Smooth muscle cell (in vitro differentiated cells): ENCODE measurements at regions not wholly inside any gene's neighbourhood (a gene's known extent, or its start where the extent isn't known, plus 50 kb on each side); places are given as distances from the start of the nearest gene placed in this dataset.
"Not testable (repeated sequence)": the region's sequence is repeated elsewhere in the genome, so short reads cannot be mapped to it uniquely, and the experiment has no call there.

ENCODE experiments used
- DNase-seq: peaks from one replicate; lab custom pipeline; 2025; ENCODE audit not compliant: unreplicated experiment; lab: John Stamatoyannopoulos, UW
- H2AFZ ChIP-seq: fragments of 200-600 bp; sonication (generic); 2 replicates; pipeline ENCODE4 v1.6.0; 2016; ENCODE audit warnings: antibody characterized with exemption, low read depth, mild to moderate bottlenecking
- H3F3A ChIP-seq: fragments of 200-600 bp; sonication (generic); 2 replicates; pipeline ENCODE4 v1.6.0; 2017; ENCODE audit warnings: antibody characterized with exemption, low read depth
- H3K27ac ChIP-seq: fragments of 200-600 bp; sonication (generic); 2 replicates; pipeline ENCODE4 v1.5.1; 2016; ENCODE audit warnings: low read depth, mild to moderate bottlenecking
- H3K27me3 ChIP-seq: fragments of 200-600 bp; sonication (generic); 2 replicates; pipeline ENCODE4 v1.6.1; 2016; ENCODE audit warnings: low read depth, mild to moderate bottlenecking
- H3K36me3 ChIP-seq: fragments of 200-600 bp; sonication (generic); 2 replicates; pipeline ENCODE4 v1.5.1; 2016; ENCODE audit warnings: low read depth
- H3K4me1 ChIP-seq: fragments of 200-600 bp; sonication (generic); 2 replicates; pipeline ENCODE4 v1.5.1; 2016; ENCODE audit warnings: low read depth
- H3K4me2 ChIP-seq: fragments of 200-600 bp; sonication (generic); 2 replicates; pipeline ENCODE4 v1.6.0; 2016; ENCODE audit warnings: mild to moderate bottlenecking
- H3K4me3 ChIP-seq: fragments of 200-600 bp; sonication (generic); 2 replicates; pipeline ENCODE4 v1.5.1; 2016; ENCODE audit warnings: mild to moderate bottlenecking
- H3K79me2 ChIP-seq: fragments of 200-600 bp; sonication (generic); 2 replicates; pipeline ENCODE4 v1.6.0; 2016; ENCODE audit warnings: low read depth, mild to moderate bottlenecking
- H3K9ac ChIP-seq: fragments of 200-600 bp; sonication (generic); 2 replicates; pipeline ENCODE4 v1.6.0; 2016; ENCODE audit warnings: low read depth
- H3K9me3 ChIP-seq: fragments of 200-600 bp; sonication (generic); replicated peaks from 2 replicates; pipeline ENCODE4 v1.5.1; 2016; ENCODE audit warnings: low read depth
- H4K20me1 ChIP-seq: fragments of 200-600 bp; sonication (generic); 2 replicates; pipeline ENCODE4 v1.6.0; 2016; ENCODE audit warnings: low read depth
- WGBS: methylation state at CpG from one replicate; pipeline ENCODE4 v1.1.7; 2016; ENCODE audit warnings: low lambda C conversion rate; 5-methylcytosine and 5-hydroxymethylcytosine counted together

- H3F3A ChIP-seq, H3K9me3 ChIP-seq, H3K79me2 ChIP-seq, H2AFZ ChIP-seq, H3K4me2 ChIP-seq, DNase-seq, H3K4me1 ChIP-seq, H3K9ac ChIP-seq, H3K27me3 ChIP-seq, H3K36me3 ChIP-seq, H3K27ac ChIP-seq, H4K20me1 ChIP-seq, H3K4me3 ChIP-seq: not testable (repeated sequence)
- 83% methylated on average over 8 of the region's 12 CpGs for WGBS
These were observed 72.4 kb upstream of the PLGLB1 start for GRCh38 chr2:87093937-87094529.

GRCh38 chr2:87095804-87096203 is 74.2 kb upstream of the PLGLB1 start:
- not testable (repeated sequence) for DNase-seq, H3K4me1 ChIP-seq, H3K27me3 ChIP-seq, H3F3A ChIP-seq, H3K4me2 ChIP-seq, H3K79me2 ChIP-seq, H3K9ac ChIP-seq, H4K20me1 ChIP-seq, H3K4me3 ChIP-seq, H3K36me3 ChIP-seq, H3K27ac ChIP-seq, H3K9me3 ChIP-seq, H2AFZ ChIP-seq

- H4K20me1 ChIP-seq, DNase-seq, H3K36me3 ChIP-seq, H3K4me3 ChIP-seq, H3F3A ChIP-seq, H3K9ac ChIP-seq, H3K9me3 ChIP-seq, H3K27me3 ChIP-seq, H3K4me1 ChIP-seq, H2AFZ ChIP-seq, H3K4me2 ChIP-seq, H3K79me2 ChIP-seq, H3K27ac ChIP-seq: not testable (repeated sequence)
- WGBS = 75% methylated on average over 4 of the region's 5 CpGs
These were observed 107.3 kb upstream of the PLGLB1 start for GRCh38 chr2:87128761-87129553.

GRCh38 chr2:87132577-87132976 is 110.9 kb upstream of the PLGLB1 start:
- 50% methylated on average over 1 of the region's 2 CpGs for WGBS
- not testable (repeated sequence) for H3K36me3 ChIP-seq, H4K20me1 ChIP-seq, H3F3A ChIP-seq, H3K4me1 ChIP-seq, H3K27me3 ChIP-seq, H3K4me2 ChIP-seq, H3K4me3 ChIP-seq, H3K79me2 ChIP-seq, H3K9me3 ChIP-seq, DNase-seq, H3K27ac ChIP-seq, H3K9ac ChIP-seq, H2AFZ ChIP-seq

GRCh38 chr2:87151835-87152493 is 130.3 kb upstream of the PLGLB1 start:
- WGBS = no CpG with 5 or more reads among the region's 7 CpGs
- H3K9me3 ChIP-seq, H2AFZ ChIP-seq, H3K27me3 ChIP-seq, H3F3A ChIP-seq, H3K4me1 ChIP-seq, H3K79me2 ChIP-seq, H3K27ac ChIP-seq, H3K36me3 ChIP-seq, DNase-seq, H4K20me1 ChIP-seq, H3K4me2 ChIP-seq, H3K9ac ChIP-seq, H3K4me3 ChIP-seq: not testable (repeated sequence)

GRCh38 chr2:87174454-87174853 is 152.8 kb upstream of the PLGLB1 start:
- H3F3A ChIP-seq, DNase-seq, H3K27me3 ChIP-seq, H3K9ac ChIP-seq, H3K4me1 ChIP-seq, H3K4me3 ChIP-seq, H3K27ac ChIP-seq, H3K79me2 ChIP-seq, H3K9me3 ChIP-seq, H2AFZ ChIP-seq, H3K36me3 ChIP-seq, H4K20me1 ChIP-seq, H3K4me2 ChIP-seq: not testable (repeated sequence)
- WGBS = 84% methylated on average over 2 of the region's 2 CpGs

GRCh38 chr2:87183373-87183772 is 161.7 kb upstream of the PLGLB1 start:
- H3K27me3 ChIP-seq, H3K36me3 ChIP-seq, H3K79me2 ChIP-seq, H3K4me2 ChIP-seq, H3F3A ChIP-seq, H3K4me1 ChIP-seq, H2AFZ ChIP-seq, H3K9me3 ChIP-seq, H3K4me3 ChIP-seq, H4K20me1 ChIP-seq, DNase-seq, H3K9ac ChIP-seq, H3K27ac ChIP-seq: not testable (repeated sequence)
- 100% methylated on average over 1 of the region's 5 CpGs for WGBS

GRCh38 chr2:87184260-87184659 is 162.6 kb upstream of the PLGLB1 start:
- H3K36me3 ChIP-seq, H3K9me3 ChIP-seq, H3K4me1 ChIP-seq, H3K27ac ChIP-seq, H3K4me3 ChIP-seq, H4K20me1 ChIP-seq, H3K27me3 ChIP-seq, H2AFZ ChIP-seq, H3K4me2 ChIP-seq, DNase-seq, H3K9ac ChIP-seq, H3F3A ChIP-seq, H3K79me2 ChIP-seq: not testable (repeated sequence)
- 91% methylated on average over 2 of the region's 3 CpGs for WGBS
